ENCODE measurements at regions not wholly inside any gene's neighbourhood (a gene's known extent, or its start where the extent isn't known, plus 50 kb on each side); places are given as distances from the start of the nearest gene placed in this dataset.
A peak's percentile ranks its signal among the peaks of the same experiment; 100 is the strongest.

DNA sequence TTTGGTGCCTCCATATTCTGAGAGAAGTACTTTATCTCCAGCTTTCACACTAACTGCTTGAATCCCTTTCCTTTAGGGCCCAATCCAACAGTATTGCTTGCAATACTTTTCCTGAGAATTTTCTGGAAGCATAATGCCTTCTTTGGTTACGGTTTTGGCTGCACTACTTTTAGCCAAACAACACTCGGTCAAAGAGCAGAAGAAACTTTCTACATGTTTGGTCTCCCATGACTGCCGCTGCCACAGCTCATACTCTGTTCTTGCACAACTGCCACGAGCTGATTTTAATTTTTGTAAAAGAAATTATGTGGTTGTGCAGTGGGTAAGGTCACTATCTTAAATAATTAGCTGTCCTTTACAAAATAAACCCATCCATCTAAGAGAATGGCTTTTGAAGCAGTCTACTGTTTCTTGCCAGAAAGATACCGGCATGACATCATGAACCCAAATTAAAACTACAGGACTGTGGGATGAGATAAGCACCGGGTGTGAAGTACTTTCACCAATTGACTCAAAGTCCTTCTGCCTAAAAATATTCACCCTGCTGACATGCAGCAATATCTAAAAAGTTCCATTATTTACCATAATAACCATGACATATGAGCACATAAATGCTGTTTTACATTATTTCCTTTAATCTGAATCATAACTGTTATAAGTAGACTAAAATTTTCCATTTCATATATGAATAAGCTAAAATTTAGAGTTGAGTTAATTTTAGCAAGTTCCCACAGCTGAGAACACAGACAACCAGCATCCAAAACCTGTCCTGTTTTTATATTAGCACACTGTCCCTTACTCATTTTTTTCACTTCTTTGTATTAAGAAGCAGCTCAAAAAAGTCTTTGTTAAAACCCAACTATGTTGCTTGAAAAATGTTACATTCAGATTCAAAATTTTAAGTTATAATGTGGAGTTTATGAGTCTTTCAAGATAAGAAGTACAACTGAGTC, 1154.3 kb downstream of the EPHA3 start:
- POLR2A ChIA-PET, result no interaction called here
- Histone ChIP-seq H3K4me3 (no peak overlapping the region), H3K27ac (no peak overlapping the region), H3K9me3 (no peaks in the 10 kb centered on the region), H3K4me2 (no peak overlapping the region), H3K4me1 (no peaks in the 10 kb centered on the region)
- FAIRE-seq, result peak; percentile 32
- ATAC-seq, result no peak
- 8% methylated on average over 6 of the region's 6 CpGs for WGBS (ENCODE audit: missing lambda C conversion rate)
- CTCF ChIA-PET, result no interaction called here
- TF ChIP-seq EHF (CRISPR knock-in tag; IDR thresholded peaks at IDR 0.05), result no peak
- TF ChIP-seq RARB (CRISPR knock-in tag; IDR thresholded peaks at IDR 0.05), result no peak
- no peak for TF ChIP-seq RAD21 (conservative IDR thresholded peaks at IDR 0.05 in 1 of 2, IDR thresholded peaks at IDR 0.05 in 1 of 2)
- DNase-seq (ENCODE audit: low read depth in 1 of 2, low spot score in 1 of 2), result no peak

Small RNAs in the stretch of these regions (small RNA-seq; reads per million reads assigned to genes)
- gene HSPE1P19 (0 reads per million in 6 experiments), gene RF00012 (0 reads per million in 6 experiments), gene RNU6-712P (0 reads per million in 6 experiments)
